ENCODE measurements at regions not wholly inside any gene's neighbourhood (a gene's known extent, or its start where the extent isn't known, plus 50 kb on each side); places are given as distances from the start of the nearest gene placed in this dataset.
"Not testable (repeated sequence)": the region's sequence is repeated elsewhere in the genome, so short reads cannot be mapped to it uniquely, and the experiment has no call there.

DNA sequence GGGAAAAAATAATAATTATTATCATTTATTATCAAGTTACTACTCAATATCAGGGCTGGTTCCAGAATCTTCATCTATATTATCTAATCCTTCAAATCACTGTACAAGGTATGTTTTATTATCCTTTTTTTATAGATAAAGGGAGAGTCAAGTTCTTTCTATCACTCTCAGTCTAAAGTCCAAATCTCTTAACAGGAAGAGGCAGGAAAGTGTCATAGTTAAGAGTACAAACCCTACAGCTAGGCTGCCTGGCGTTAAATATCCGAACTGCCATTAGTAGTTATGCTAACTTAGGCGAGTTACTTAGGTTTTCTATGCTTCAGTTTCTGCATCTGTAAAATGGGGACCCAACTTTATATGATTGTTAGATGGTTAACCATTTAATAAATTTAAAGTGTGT is 99.4 kb upstream of the CCDC91 start:
- no peak overlapping the region for H3K27ac Mint-ChIP-seq (ENCODE audit: unreplicated experiment)
- H3K4me3 Mint-ChIP-seq (ENCODE audit: unreplicated experiment) = no peak overlapping the region
- no peak for DNase-seq (ENCODE audit: low spot score)
- H3K27me3 Mint-ChIP-seq (ENCODE audit: unreplicated experiment) = no peaks in the 10 kb centered on the region
- TF ChIP-seq, protein P1, sequence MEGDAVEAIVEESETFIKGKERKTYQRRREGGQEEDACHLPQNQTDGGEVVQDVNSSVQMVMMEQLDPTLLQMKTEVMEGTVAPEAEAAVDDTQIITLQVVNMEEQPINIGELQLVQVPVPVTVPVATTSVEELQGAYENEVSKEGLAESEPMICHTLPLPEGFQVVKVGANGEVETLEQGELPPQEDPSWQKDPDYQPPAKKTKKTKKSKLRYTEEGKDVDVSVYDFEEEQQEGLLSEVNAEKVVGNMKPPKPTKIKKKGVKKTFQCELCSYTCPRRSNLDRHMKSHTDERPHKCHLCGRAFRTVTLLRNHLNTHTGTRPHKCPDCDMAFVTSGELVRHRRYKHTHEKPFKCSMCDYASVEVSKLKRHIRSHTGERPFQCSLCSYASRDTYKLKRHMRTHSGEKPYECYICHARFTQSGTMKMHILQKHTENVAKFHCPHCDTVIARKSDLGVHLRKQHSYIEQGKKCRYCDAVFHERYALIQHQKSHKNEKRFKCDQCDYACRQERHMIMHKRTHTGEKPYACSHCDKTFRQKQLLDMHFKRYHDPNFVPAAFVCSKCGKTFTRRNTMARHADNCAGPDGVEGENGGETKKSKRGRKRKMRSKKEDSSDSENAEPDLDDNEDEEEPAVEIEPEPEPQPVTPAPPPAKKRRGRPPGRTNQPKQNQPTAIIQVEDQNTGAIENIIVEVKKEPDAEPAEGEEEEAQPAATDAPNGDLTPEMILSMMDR (IDR thresholded peaks at IDR 0.05; ENCODE audit: unreplicated experiment) = no peak
- H3K4me1 Mint-ChIP-seq (ENCODE audit: unreplicated experiment) = peaks cover 28% of the 10 kb centered on the region
- H3K36me3 Mint-ChIP-seq (ENCODE audit: low read depth, unreplicated experiment) = no peaks in the 10 kb centered on the region
- H3K9me3 Mint-ChIP-seq (ENCODE audit: unreplicated experiment) = no peaks in the 10 kb centered on the region

DNA sequence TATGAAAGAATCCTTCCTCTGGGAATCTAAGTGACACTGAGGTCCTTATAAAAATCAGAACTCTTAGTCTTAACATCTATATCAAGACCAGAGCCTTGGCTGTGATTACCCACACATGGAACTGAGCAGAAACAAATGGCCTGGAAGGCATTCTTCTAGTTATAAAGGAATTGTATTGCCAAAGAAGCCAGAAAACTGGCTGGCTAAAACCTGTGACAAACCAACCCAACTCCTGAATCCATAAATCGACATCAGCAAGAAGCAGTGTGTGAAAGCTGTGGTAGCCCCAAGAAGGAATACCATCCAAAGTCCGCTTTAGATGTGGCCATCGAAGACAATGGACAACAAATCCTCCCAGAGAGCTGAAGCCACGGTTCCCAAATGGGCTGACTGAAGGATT is 97.9 kb upstream of the CCDC91 start:
- TF ChIP-seq, protein P1 (IDR thresholded peaks at IDR 0.05; ENCODE audit: unreplicated experiment) = no peak
- H3K27ac Mint-ChIP-seq (ENCODE audit: unreplicated experiment) = no peak overlapping the region

DNA sequence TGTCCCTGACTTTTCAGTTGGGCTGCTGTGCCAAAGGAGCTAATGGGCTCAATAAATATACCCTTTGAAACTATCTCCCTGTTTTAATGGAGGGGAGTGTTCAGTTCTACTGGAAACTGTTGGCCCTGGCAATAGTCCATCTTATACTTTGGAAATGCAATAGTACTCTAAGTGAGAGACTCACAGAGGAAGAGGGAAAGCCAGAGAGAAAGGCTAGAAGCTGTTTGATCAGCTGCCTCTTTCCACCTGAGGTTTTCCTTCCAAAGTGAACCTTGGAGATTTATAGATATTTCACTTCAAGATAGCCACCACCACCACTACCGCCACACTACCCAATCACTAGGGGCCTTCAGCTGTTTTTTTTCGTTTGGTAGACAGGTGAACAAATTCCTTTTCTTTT is 93.6 kb upstream of the CCDC91 start:
- Mint-ChIP-seq H3K27ac (ENCODE audit: unreplicated experiment) (no peak overlapping the region), H3K36me3 (ENCODE audit: low read depth, unreplicated experiment) (no peaks in the 10 kb centered on the region), H3K4me1 (ENCODE audit: unreplicated experiment) (peaks cover 13% of the 10 kb centered on the region), H3K9me3 (ENCODE audit: unreplicated experiment) (no peaks in the 10 kb centered on the region), H3K4me3 (ENCODE audit: unreplicated experiment) (no peak overlapping the region), H3K27me3 (ENCODE audit: unreplicated experiment) (no peaks in the 10 kb centered on the region)
- DNase-seq (ENCODE audit: low spot score) = no peak
- TF ChIP-seq, protein P1 (IDR thresholded peaks at IDR 0.05; ENCODE audit: unreplicated experiment) = no peak

More for the DNA sequence above, 97.9 kb upstream of the CCDC91 start:
- no peak for DNase-seq (ENCODE audit: low spot score)
- Mint-ChIP-seq H3K36me3 (ENCODE audit: low read depth, unreplicated experiment) (no peaks in the 10 kb centered on the region), H3K9me3 (ENCODE audit: unreplicated experiment) (no peaks in the 10 kb centered on the region), H3K4me3 (ENCODE audit: unreplicated experiment) (no peak overlapping the region), H3K4me1 (ENCODE audit: unreplicated experiment) (peaks cover 32% of the 10 kb centered on the region), H3K27me3 (ENCODE audit: unreplicated experiment) (no peaks in the 10 kb centered on the region)

DNA sequence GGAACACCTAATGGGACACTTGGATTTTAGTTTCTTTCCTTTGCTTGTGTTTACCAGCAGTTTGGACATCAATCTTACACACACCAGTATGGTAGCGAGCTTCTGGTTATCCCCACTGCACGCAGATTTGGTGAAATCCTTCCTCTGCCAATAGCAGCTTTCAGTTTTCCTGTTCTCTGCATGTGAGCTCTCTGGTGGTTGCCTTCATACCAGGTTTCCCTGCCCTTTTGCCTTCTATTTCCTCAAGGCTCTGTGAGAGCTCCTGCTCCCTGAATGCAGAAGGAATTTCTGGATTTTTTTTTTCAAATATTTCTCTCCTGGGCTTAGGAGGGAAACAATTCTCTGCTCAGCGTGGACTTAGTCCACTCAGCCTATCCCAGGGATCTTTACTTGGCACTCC is 93.0 kb upstream of the CCDC91 start:
- no peaks in the 10 kb centered on the region for H3K36me3 Mint-ChIP-seq (ENCODE audit: low read depth, unreplicated experiment)
- no peaks in the 10 kb centered on the region for H3K27me3 Mint-ChIP-seq (ENCODE audit: unreplicated experiment)
- no peaks in the 10 kb centered on the region for H3K9me3 Mint-ChIP-seq (ENCODE audit: unreplicated experiment)
- H3K4me3 Mint-ChIP-seq (ENCODE audit: unreplicated experiment) = no peak overlapping the region
- TF ChIP-seq, protein P1 (IDR thresholded peaks at IDR 0.05; ENCODE audit: unreplicated experiment) = no peak
- no peak overlapping the region for H3K27ac Mint-ChIP-seq (ENCODE audit: unreplicated experiment)
- no peak for DNase-seq (ENCODE audit: low spot score)
- H3K4me1 Mint-ChIP-seq (ENCODE audit: unreplicated experiment) = peaks cover 13% of the 10 kb centered on the region

DNA sequence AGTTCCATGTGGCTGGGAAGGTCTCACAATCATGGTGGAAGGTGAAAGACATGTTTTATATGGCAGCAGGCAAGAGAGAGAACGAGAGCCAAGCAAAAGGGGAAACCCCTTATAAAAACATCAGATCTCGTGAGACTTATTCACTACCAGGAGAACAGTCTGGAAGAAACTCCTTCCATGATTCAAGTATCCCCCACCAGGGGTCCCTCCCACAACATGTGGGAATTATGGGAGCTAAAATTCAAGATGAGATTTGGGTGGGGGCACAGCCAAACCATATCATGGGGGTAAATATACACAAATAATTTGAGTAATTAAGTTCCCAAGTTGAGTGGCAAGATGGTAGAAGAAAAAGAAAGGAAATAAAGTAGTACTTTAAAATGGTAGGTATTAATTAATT is 91.0 kb upstream of the CCDC91 start:
- H3K27ac Mint-ChIP-seq (ENCODE audit: unreplicated experiment); DNase-seq (ENCODE audit: low spot score); H3K9me3 Mint-ChIP-seq (ENCODE audit: unreplicated experiment); H3K4me3 Mint-ChIP-seq (ENCODE audit: unreplicated experiment); H3K36me3 Mint-ChIP-seq (ENCODE audit: low read depth, unreplicated experiment); H3K27me3 Mint-ChIP-seq (ENCODE audit: unreplicated experiment): not testable (repeated sequence)
- H3K4me1 Mint-ChIP-seq (ENCODE audit: unreplicated experiment) = peaks cover 13% of the 10 kb centered on the region

DNA sequence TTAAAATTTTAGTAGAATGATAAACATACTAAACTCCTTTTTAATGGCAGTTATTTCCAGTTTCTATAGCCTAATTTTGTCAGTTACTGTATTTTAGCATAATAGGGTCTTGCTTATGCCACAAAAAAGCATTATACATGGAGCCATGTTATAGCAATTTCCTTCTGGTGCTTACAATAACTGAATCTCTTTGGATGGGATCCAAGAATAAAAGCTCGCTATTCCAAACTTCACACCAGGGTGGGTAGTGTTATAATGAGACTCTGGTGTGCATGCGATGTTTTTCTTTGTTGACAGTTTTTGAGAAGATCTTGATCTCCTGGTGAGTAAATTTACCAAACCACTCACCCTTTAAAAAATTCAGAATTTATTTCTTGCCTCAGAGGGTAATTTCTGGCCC is 90.4 kb upstream of the CCDC91 start:
- Mint-ChIP-seq H3K27me3 (ENCODE audit: unreplicated experiment) (peaks cover 2% of the 10 kb centered on the region), H3K27ac (ENCODE audit: unreplicated experiment) (no peak overlapping the region), H3K4me3 (ENCODE audit: unreplicated experiment) (no peak overlapping the region), H3K9me3 (ENCODE audit: unreplicated experiment) (no peaks in the 10 kb centered on the region), H3K4me1 (ENCODE audit: unreplicated experiment) (peaks cover 13% of the 10 kb centered on the region), H3K36me3 (ENCODE audit: low read depth, unreplicated experiment) (no peaks in the 10 kb centered on the region)
- TF ChIP-seq, protein P1 (IDR thresholded peaks at IDR 0.05; ENCODE audit: unreplicated experiment) = no peak
- DNase-seq (ENCODE audit: low spot score) = no peak
